Right lobe of liver (tissue), 6 donors: ENCODE measurements at regions not wholly inside any gene's neighbourhood (a gene's known extent, or its start where the extent isn't known, plus 50 kb on each side); places are given as distances from the start of the nearest gene placed in this dataset.
"Not testable (repeated sequence)": the region's sequence is repeated elsewhere in the genome, so short reads cannot be mapped to it uniquely, and the experiment has no call there.

Source experiments
- ATAC-seq, 4 donors: fragments of 200-7000 bp; cut with Tn5 transposase; one replicate each; pipeline ENCODE4 v1.9.1; 2020; ENCODE audit warnings: mild to moderate bottlenecking in 4 of 4, moderate library complexity in 4 of 4
- DNase-seq, 3 donors: peaks; one replicate each; pipeline ENCODE4 v3.0.0-alpha.2; 2020
- H3K27ac ChIP-seq, 3 donors: fragments of 200-600 bp; one replicate each; pipeline ENCODE4 v1.8.0; 2022
- H3K27me3 ChIP-seq, 2 donors: fragments of 200-600 bp; one replicate each; pipeline ENCODE4 v1.8.0; 2022
- H3K36me3 ChIP-seq, 4 donors: fragments of 200-600 bp; sonication (generic) in 1 of 4; one replicate each; pipeline versions ENCODE4 v1.5.1 to v1.8.0; 2017 to 2022; ENCODE audit warnings: control low read depth in 1 of 4
- H3K4me1 ChIP-seq, 4 donors: fragments of 200-600 bp; sonication (generic) in 1 of 4; one replicate each; pipeline versions ENCODE4 v1.5.1 to v1.8.0; 2017 to 2022; ENCODE audit warnings: control low read depth in 1 of 4
- H3K4me3 ChIP-seq, 3 donors: fragments of 200-600 bp; one replicate each; pipeline ENCODE4 v1.8.0; 2022
- H3K9me3 ChIP-seq, 4 donors: fragments of 200-600 bp; sonication (generic) in 1 of 4; one replicate each; pipeline versions ENCODE4 v1.5.1 to v1.8.0; 2017 to 2022; ENCODE audit warnings: control low read depth in 1 of 4
- CTCF ChIP-seq, 4 donors: fragments of 200-600 bp in 3 of 4; fragments of 450-650 bp in 1 of 4; IDR thresholded peaks; one replicate each; pipeline versions ENCODE4 v1.5.1 to v1.8.0; 2016 to 2022; ENCODE audit warnings: antibody characterized with exemption in 4 of 4, mild to moderate bottlenecking in 2 of 4
- POLR2A ChIP-seq: fragments of 450-650 bp; IDR thresholded peaks from one replicate; pipeline ENCODE4 v1.6.1; 2017; ENCODE audit warnings: antibody characterized with exemption, mild to moderate bottlenecking
- WGBS: methylation state at CpG from one replicate; pipeline ENCODE4 v1.1.6; 2018; ENCODE audit warnings: low coverage, low lambda C conversion rate; ENCODE audit not compliant: insufficient coverage; ENCODE audit errors: missing lambda C conversion rate; 5-methylcytosine and 5-hydroxymethylcytosine counted together
- intact Hi-C, 2 donors: fragments of 100-400 bp; cut with DNase I; formaldehyde crosslinking; loops; one replicate each; pipeline versions ENCODE4 v1.11.2 to v1.14.1; 2022
- donor health status: DM: no; HTN: yes; CAD: no.
- donor health status: DM: no; HTN: no; CAD: no.
- donor health status: DM: no; HTN: no; CAD: no.
- donor health status: DM: no; HTN: yes; CAD: no.
- donor health status: DM: no; HTN: yes; CAD: no.

GRCh38 chr5:94066437-94067207, 325.2 kb upstream of the POU5F2 start:
- H3K36me3 ChIP-seq = no peaks in the 10 kb centered on the region
- intact Hi-C loops = no loop called here
- no peaks in the 10 kb centered on the region for H3K9me3 ChIP-seq
- DNase-seq (no peak), ATAC-seq (no peak)
- 100% methylated on average over 2 of the region's 2 CpGs for WGBS
- H3K27me3 ChIP-seq = no peaks in the 10 kb centered on the region
- no peak overlapping the region for H3K4me3 ChIP-seq
- H3K4me1 ChIP-seq = no peaks in the 10 kb centered on the region
- H3K27ac ChIP-seq = no peak overlapping the region
- TF ChIP-seq POLR2A (no peak), CTCF (IDR thresholded peaks at IDR 0.05) (no peak)

GRCh38 chr5:94064025-94064424, 322.6 kb upstream of the POU5F2 start:
- H3K4me1 ChIP-seq = no peaks in the 10 kb centered on the region
- ATAC-seq (no peak), DNase-seq (no peak)
- H3K27ac ChIP-seq = no peak overlapping the region
- H3K9me3 ChIP-seq = no peaks in the 10 kb centered on the region
- intact Hi-C loops = no loop called here
- no peak overlapping the region for H3K4me3 ChIP-seq
- H3K27me3 ChIP-seq = no peaks in the 10 kb centered on the region
- no peak for TF ChIP-seq CTCF (IDR thresholded peaks at IDR 0.05)
- TF ChIP-seq POLR2A = no peak
- no peaks in the 10 kb centered on the region for H3K36me3 ChIP-seq

GRCh38 chr5:94057655-94058054, 316.3 kb upstream of the POU5F2 start:
- ATAC-seq = no peak
- Histone ChIP-seq H3K27me3 (no peaks in the 10 kb centered on the region), H3K36me3 (no peaks in the 10 kb centered on the region), H3K9me3 (no peaks in the 10 kb centered on the region), H3K27ac (no peak overlapping the region), H3K4me1 (no peaks in the 10 kb centered on the region), H3K4me3 (no peak overlapping the region)
- intact Hi-C loops = no loop called here
- 94% methylated on average over 2 of the region's 2 CpGs for WGBS
- TF ChIP-seq POLR2A = no peak
- no peak for TF ChIP-seq CTCF (IDR thresholded peaks at IDR 0.05)
- DNase-seq = no peak

DNA sequence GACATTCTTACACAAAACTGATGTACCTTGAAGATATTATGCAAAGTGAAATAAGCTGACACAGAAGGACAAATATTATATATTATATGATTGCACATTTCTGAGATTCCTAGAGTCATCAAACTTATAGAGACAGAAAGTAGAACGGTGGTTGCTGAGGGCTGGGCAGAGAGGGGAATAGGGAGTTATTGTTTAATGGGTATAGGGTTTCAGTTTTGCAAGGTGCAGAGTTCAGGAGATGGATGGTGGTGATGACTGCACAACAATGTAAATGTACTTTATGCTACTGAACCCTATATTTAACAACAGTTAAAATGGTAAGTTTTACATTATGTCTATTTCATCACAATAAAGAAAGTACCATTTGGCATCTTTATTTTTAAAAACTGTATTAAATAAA, 315.8 kb upstream of the POU5F2 start:
- TF ChIP-seq POLR2A = no peak
- no peak for TF ChIP-seq CTCF (IDR thresholded peaks at IDR 0.05)
- Histone ChIP-seq H3K4me1 (no peaks in the 10 kb centered on the region), H3K36me3 (no peaks in the 10 kb centered on the region), H3K27me3 (no peaks in the 10 kb centered on the region), H3K27ac (no peak overlapping the region), H3K4me3 (no peak overlapping the region), H3K9me3 (no peaks in the 10 kb centered on the region)
- DNase-seq = no peak
- intact Hi-C loops = no loop called here
- 67% methylated on average over 1 of the region's 1 CpG for WGBS
- no peak for ATAC-seq

DNA sequence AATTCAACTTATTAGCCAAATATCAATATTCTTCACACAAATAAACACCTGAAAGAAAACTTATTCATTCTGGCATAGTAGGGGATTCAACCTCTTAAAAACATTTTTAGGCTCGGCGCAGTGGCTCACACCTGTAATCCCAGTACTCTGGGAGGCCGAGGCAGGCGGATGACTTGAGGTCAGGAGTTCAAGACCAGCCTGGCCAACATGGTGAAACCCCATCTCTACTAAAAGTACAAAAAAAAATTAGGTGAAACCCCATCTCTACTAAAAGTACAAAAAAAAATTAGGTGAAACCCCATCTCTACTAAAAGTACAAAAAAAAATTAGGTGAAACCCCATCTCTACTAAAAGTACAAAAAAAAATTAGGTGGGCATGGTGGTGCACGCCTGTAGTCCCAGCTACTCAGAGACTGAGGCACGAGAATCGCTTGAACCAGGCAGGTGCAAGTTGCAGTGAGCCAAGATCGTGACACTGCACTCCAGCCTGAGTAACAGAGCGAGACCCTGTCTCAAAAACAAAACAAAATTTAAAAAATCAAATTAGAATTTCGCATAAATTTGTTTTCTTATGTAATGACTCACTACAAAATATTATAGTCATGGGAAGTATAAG, 308.0 kb upstream of the POU5F2 start:
- WGBS = over 99% methylated on average over 10 of the region's 10 CpGs
- H3K9me3 ChIP-seq = not testable (repeated sequence)

More for the DNA sequence above, 308.0 kb upstream of the POU5F2 start:
- H3K4me1 ChIP-seq, H3K4me3 ChIP-seq, H3K36me3 ChIP-seq, ATAC-seq, DNase-seq, intact Hi-C loops, H3K27ac ChIP-seq, H3K27me3 ChIP-seq: not testable (repeated sequence)
